ENCODE measurements at regions not wholly inside any gene's neighbourhood (a gene's known extent, or its start where the extent isn't known, plus 50 kb on each side); places are given as distances from the start of the nearest gene placed in this dataset.
A peak's percentile ranks its signal among the peaks of the same experiment; 100 is the strongest.
"Not testable (repeated sequence)": the region's sequence is repeated elsewhere in the genome, so short reads cannot be mapped to it uniquely, and the experiment has no call there.

GRCh38 chr4:14399848-14400247 lies 602.4 kb upstream of the CPEB2 start:
- no peak for DNase-seq

GRCh38 chr4:14400307-14400706 lies 602.0 kb upstream of the CPEB2 start:
- DNase-seq: no peak

GRCh38 chr4:14403132-14403531 lies 599.1 kb upstream of the CPEB2 start:
- DNase-seq: no peak

- DNase-seq: no peak
Measured at GRCh38 chr4:14404730-14405129, 597.6 kb upstream of the CPEB2 start.

GRCh38 chr4:14410516-14410915 lies 591.8 kb upstream of the CPEB2 start:
- DNase-seq: peak in 1 of 2 experiments; percentile 47

- DNase-seq: no peak
Measured at GRCh38 chr4:14415146-14415545, 587.1 kb upstream of the CPEB2 start.

- DNase-seq: no peak
Measured at GRCh38 chr4:14419516-14419915, 582.8 kb upstream of the CPEB2 start.

GRCh38 chr4:14426297-14426696 lies 576.0 kb upstream of the CPEB2 start:
- DNase-seq: not testable (repeated sequence)

- DNase-seq: no peak
Measured at GRCh38 chr4:14428125-14428524, 574.2 kb upstream of the CPEB2 start.

GRCh38 chr4:14431155-14432134 lies 570.8 kb upstream of the CPEB2 start:
- no peak for DNase-seq

GRCh38 chr4:14434483-14434882 lies 567.8 kb upstream of the CPEB2 start:
- DNase-seq: no peak

GRCh38 chr4:14434916-14435315 lies 567.4 kb upstream of the CPEB2 start:
- DNase-seq: no peak

- DNase-seq: no peak
Measured at GRCh38 chr4:14441561-14441960, 560.7 kb upstream of the CPEB2 start.

GRCh38 chr4:14445882-14446281 lies 556.4 kb upstream of the CPEB2 start:
- DNase-seq: no peak

GRCh38 chr4:14446311-14446710 lies 556.0 kb upstream of the CPEB2 start:
- DNase-seq: no peak

- DNase-seq: no peak
Measured at GRCh38 chr4:14446904-14447303, 555.4 kb upstream of the CPEB2 start.

GRCh38 chr4:14449308-14449707 lies 553.0 kb upstream of the CPEB2 start:
- no peak for DNase-seq

- no peak for DNase-seq
Measured at GRCh38 chr4:14452001-14452400, 550.3 kb upstream of the CPEB2 start.

GRCh38 chr4:14452764-14453163 lies 549.5 kb upstream of the CPEB2 start:
- DNase-seq: no peak

GRCh38 chr4:14458463-14458862 lies 543.8 kb upstream of the CPEB2 start:
- DNase-seq: no peak

- no peak for DNase-seq
Measured at GRCh38 chr4:14465057-14465456, 537.2 kb upstream of the CPEB2 start.

GRCh38 chr4:14465507-14465906 lies 536.8 kb upstream of the CPEB2 start:
- peak; percentile 53 to 87 for DNase-seq

GRCh38 chr4:14478504-14478903 lies 523.8 kb upstream of the CPEB2 start:
- no peak for DNase-seq

GRCh38 chr4:14496408-14496807 lies 505.9 kb upstream of the CPEB2 start:
- DNase-seq: no peak

GRCh38 chr4:14496969-14497368 lies 505.3 kb upstream of the CPEB2 start:
- DNase-seq: no peak

Measured in NCI-H2081 (cell line).